GM21576 (cell line): ENCODE measurements at regions not wholly inside any gene's neighbourhood (a gene's known extent, or its start where the extent isn't known, plus 50 kb on each side); places are given as distances from the start of the nearest gene placed in this dataset.

Experiments
- ATAC-seq: cut with Tn5 transposase; IDR thresholded peaks from one replicate; pipeline ENCODE4 v1.9.1; 2021; ENCODE audit warnings: mild to moderate bottlenecking, moderate library complexity; ENCODE audit not compliant: unreplicated experiment

DNA sequence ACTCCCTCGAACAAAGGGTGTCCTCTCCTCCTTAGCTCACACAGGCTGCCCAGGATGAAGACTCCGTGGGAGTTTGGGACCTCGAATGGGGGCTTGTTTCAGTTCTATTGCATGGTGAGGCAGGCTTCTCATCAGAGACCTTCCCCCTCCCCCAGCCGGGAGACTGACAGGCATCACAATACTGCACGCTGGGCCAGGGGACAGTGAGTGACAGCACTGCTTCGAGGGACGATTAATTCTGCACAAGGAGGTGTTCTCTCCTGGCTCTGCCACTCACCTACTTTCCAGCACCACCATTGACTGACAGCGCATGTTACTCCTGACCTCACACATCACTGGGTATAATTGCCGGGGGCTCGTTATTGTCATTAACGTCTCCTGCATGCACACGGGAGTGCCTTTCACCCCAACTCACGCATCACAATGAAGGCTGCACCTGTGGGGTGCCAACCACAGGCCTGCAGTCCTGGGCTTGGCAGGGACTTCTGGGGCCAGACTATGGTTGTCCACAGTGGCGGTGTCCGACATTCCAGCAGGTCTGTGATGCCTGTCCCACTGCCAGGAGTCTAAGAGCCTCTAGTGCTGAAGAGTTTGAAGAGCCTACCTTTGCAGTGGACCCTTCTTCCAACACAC is 412.2 kb upstream of the TSHZ3 start:
- no peak for ATAC-seq

DNA sequence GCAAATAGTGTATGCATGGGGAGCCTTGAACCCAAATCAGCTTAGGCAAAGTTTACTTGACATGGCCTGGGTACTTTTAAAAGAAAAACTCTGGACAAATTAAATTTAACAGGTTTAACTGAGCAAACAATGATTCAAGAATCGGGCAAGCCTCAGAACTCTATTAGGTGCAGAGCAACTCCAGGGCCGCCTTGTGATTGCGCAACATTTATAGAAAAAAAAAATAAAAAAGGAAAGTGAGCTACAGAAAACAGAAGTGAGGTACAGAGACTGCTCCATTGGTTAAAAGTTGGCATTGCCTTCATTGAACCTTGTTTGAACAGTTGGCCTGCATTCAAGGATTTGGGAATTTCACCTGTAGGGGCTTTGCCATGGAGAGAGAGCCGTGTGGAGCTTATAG is 421.0 kb upstream of the TSHZ3 start:
- no peak for ATAC-seq

DNA sequence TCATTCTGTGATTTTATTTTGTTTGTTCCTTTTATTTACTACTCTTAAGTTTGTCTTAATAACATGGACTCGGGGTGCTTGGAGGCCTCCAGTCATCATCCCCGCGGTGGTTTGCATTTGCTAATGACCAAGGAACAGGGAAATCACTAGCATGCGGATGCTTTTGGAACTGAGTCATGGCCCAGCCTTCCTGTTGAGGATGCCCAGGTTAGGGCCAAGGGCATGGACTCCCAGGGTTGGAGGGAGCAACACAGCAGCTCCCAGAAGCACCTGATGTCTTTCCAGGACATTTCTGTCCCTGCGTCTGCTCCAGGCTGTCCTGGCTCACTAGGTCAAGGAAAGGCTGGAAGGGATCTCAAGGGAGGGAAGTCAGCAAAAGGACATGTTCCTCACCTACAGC is 423.7 kb upstream of the TSHZ3 start:
- ATAC-seq, result no peak

DNA sequence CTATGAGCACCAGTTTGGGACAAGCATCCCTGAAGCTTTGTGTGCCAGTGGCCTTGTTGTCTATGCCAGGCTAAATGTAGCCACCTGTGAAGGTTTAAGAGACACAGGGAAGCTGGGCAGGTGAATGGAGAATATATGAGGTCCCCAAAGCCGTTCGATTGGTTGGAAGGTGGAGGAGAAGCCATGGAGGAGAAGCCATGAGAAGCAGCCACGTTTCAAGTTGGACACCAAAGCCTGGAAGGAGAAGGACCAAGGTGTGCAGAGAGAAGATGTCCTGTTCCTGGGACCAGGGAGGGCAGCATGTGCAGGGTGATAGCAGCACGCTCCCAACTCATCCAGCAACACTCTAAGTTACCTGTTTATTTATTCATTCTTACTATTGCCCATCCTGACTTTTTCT is 432.3 kb upstream of the TSHZ3 start:
- no peak for ATAC-seq

DNA sequence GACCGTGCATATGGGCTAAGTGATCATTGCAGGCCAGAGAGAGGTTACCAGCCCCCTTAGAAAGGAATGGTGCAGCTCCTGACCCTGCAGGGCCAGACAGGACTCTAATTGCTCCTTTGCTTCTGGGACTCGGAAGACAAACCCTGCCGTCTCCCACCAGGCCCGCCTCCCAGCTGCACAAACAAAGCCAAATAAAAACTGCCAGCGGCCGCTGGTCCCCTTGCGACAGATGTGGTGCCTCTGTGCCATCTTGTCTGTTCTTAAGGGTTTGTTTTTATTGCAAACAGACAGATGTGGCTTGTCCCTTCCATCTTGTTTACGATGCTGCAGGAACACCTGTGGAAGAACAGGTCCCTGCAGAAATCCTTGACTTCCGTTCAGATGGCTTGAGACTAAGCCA is 434.4 kb upstream of the TSHZ3 start:
- no peak for ATAC-seq

DNA sequence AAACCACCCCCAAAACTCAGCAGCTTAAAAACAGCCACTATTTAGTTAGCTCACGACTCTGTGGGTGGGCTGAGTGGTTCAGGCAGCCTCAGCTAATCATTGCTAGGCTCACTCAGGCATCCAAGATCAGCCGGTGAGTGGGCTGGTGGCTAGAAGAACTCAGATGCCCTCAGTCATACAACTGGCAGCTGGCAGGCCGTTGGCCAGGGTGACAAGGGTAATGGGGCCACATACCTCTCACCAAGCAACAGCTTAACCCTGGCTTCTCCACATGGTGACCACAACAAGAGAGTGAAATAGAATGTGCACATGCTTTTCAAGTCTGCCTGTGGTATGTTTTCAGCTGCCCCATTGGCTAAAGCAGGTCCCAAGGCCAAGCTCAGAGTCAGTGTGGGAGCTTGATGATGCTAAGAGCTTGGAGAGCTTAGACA is 435.4 kb upstream of the TSHZ3 start:
- no peak for ATAC-seq

DNA sequence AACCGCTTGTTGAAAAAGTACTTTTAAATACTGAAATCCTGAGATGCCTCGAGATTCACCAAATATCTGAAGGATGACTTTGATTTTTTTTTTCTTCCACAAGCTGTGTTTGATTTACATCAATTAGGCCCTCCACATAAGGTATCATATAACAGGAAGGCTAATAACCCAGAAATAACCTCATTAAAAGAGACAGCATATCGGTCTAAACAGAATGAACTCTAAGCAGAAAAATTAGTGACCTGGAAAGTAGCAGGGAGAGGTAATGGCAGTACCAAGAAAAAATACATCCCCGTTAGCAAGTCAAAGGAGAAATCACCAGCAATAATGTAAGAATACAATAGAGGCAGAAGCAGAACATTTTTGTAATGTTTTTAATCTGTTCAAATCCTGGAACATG is 452.4 kb upstream of the TSHZ3 start:
- ATAC-seq, result no peak

DNA sequence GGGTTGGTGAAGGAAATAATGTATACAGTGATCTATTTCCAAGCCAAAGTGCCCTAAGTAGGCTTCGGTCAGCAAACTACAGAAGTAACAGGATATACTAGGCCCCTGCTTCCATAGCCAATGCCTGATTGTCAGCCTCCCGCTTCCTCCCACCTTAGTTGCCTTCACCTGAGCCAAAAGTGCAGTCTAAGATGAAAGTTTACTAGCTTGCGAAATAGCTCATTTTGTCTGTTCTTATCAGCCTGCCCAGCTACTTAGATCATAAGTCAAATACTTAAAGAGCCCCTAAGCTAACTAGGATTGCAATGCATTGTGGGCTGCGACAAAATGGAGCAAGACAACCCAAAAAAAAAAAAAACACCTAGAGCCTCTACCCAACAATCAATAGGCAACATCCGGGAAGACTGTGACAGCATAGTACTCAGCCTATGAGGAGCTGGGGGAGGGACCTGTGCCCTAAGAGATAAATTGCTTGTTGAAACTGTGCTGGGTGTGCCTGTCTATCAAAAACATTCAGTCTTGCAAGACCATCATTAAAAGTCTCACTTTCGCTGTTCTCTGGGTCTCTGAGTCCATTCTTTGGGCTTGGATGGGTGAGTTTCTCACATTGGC is 454.7 kb upstream of the TSHZ3 start:
- no peak for ATAC-seq

DNA sequence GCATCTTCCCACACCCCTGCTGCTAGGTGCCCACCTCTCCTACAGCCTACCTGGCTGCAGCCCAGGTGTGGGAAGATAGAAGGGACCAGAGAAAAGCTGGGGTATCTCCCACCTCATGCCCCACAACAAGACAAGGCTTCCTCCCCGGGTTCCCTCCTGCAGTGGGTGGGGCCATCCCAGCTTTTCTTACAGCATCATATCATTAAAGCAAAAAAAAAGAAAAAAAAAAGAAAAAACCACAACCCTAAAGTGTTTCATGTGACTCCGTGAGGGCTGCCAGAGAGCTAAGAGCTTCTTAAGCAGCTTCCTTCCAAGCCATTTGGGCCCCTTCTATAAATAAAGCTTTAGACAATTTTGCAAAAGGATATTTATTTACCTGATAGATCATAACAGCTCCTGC is 455.4 kb upstream of the TSHZ3 start:
- no peak for ATAC-seq

DNA sequence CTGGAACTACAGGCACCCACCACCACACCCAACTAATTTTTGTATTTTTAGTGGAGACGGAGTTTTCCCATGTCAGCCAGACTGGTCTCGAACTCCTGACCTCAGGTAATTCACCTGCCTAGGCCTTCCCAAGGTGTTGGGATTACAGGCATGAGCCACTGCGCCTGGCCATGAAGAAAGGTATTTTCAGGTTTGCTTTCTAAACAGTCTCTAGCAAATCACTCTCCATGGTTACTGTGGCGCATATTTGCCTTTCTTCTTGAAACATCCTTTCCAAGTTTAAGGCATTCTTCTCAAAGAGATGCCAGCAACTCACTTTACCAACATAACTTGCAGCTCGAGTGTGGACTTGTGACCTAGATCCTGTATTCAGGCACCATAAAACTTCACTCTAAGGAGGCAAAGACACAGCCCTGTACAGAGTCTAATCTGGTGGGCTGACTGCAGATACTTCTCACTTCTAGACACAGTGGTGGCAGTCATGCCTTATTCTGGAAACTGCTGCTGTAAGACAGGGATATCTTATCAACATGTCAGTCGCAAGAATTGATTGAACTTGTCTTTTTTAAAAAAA is 461.4 kb upstream of the TSHZ3 start:
- ATAC-seq, result no peak

DNA sequence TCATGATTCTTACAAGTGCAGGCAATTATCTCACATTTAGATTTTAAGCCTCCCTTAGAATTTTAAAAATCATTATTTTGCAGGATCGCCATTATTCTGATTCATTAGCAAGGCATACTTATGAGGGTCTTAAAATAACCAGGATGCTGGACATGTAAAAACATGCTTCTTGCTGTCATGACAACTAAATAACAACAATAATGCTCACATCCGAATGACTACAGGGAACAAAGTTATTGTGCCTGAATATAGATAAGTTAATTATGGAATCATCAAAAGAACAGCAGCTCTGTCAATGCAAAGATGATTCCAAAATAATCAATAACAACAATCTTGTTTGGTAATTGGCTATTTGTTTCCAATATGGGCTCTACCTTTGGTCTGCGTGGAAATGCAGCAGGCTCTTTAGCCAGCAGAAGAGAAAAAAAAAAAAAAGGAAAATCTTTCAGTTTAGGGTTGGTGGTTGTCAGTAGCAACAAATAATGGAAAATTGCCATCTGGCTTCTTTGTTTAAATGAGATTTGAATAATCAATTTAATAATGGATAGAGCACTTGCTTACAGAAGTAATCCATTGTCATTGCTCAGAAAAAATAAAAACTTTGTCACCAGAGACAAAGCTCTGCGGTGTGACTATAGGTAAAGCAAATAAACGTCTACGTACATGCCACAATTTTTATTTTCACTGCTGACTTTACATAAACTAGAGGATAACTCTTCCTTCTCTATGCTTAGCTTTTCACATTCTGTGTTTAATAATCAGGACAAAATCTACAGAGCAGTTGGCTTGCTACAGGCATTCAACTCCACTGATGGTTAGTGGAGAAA is 468.9 kb upstream of the TSHZ3 start:
- no peak for ATAC-seq

DNA sequence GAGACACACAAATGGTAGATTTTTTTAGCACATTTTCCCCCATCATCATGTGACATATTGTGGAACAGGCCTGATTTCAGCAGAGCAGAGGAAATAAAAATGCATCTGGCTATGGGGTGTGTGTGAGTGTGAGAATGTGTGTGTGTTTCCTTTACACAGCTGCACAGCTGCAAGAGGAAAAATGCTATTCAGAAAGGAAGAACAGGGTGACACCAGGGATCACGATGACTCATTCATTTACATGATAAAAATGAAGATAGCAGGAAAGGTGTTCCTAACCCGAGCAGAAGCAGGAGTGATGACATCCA is 469.5 kb upstream of the TSHZ3 start:
- no peak for ATAC-seq

DNA sequence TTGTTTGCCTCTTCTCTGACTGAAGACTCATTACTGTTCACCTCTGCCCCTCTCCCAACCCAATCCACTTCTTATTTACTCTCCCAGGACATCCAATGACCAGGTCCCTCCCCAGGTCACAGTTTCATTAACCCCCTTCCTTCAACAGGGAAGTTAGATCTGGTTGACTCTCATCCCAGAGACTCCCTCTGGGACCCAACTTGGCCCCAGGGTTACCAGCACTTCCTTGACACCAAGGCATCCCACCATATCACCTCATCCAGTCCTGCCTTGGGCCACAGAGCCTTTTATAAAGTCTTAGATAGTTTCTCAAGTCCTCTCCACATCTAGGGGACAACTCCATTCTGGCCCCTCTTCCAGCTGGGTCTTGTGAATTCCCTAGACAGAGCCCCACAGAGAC is 470.6 kb upstream of the TSHZ3 start:
- ATAC-seq, result no peak

DNA sequence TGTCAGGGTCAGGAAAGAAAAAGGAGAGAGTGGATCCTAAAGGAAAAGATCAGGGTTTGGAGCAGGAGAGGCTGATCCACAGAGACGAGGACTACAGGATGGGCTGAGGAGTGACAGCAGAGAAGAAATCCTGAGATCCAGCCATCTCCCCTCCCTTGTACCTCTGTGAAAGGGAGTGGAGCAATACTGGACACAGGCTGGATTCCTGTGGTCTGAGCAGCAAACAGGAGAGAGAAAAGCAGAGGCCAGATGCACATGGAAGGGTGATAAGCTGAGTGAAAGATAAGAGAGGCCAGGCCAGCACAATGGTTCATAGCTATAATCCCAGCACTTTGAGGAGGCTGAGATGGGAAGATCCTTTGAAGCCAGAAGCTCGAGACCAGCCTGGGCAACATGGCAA is 472.1 kb upstream of the TSHZ3 start:
- no peak for ATAC-seq

DNA sequence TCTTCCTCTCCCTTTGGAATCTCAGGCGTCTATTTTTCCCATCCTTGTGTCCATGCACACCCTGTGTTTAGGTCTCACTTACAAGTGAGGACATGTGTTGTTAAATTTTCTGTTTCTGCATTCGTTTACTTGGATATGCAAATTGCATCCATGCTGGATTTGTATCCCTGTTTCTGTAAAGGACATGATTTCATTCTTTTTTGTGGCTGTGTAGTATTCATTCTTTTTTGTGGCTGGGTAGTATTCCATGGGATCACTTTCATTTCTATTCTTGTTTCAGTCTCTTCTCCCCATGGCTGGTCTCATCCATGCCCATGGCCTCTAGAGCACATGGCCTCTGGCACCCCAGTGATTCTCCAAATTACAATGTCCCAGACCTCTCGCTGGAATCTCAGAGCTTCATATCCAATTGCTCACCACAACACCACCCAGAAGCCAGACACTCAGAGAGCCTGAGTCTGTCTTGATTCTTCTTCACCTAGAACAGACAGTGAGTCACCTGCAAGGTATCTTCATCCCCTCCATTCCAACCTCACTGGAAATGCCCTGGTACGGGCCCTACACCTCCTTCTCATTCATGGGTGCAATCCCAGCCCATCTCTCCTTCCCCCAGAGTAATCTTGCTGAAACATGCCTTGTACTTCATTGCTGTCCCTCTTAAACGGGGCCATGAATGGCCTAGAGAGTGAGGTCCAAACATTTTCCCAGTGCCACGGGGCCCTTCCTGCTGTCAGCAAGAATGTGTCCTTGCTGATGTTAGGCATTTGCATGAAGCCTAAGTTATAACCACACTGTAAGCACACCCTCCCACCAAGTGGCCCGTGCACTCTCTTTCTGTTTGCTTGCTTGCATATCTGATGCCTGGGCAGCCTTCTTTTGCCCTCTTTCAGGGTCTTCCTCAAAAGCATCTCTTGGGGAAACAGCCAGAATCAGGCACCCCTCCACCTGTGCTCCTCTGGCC is 476.2 kb upstream of the TSHZ3 start:
- ATAC-seq, result no peak

DNA sequence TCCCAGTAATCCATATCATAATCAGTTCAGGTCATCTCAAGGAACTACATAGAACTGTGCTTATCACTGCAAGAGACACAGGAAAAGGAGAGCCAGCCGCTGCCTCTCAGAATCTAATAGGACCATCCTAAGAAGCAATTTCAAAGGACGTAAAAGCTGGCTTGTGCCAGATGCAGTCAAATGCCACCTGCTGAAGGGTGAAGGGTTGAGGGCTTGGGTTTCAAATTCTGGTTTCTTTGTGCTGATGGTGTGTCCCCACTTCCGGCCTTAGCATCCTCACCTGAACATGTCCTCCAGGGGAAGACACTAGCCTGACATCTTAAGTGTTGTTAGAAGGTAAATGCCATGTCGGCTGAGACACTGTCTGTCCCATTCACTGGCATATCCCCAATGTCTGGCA is 477.1 kb upstream of the TSHZ3 start:
- no peak for ATAC-seq

DNA sequence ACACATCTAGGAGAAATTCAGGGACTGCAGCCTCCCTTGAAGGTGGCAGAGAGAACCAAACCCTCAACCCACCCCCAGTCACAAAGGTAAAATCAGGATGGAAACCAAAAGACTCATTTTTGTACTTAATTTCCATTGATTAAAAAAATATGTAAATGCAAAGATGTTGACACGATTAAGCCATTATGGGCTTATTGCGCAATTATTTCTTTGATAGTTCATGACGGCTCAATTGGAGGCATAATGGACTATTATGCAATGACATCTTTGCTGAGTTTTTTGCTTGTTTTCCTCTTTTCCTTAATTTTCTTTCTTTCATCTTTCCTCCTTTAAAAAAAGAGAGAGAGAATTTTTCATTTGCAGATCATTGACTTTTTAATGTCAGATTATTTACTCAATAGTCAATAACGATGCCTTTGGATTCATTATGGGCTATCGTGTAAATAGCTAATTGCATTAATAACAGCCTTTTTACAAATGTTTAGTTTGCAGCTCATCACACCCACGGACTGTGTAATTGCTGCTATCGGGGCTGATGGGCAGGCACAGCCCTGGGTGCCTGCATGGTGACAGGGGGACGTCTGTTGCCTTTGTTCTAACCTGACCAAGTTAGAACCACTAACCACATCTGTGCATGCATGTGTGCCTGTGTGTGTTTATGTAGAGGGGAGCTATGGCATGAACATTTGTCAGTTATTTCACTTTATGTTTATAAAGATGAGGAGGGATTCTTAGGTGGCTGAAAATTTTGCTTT is 482.4 kb upstream of the TSHZ3 start:
- no peak for ATAC-seq

DNA sequence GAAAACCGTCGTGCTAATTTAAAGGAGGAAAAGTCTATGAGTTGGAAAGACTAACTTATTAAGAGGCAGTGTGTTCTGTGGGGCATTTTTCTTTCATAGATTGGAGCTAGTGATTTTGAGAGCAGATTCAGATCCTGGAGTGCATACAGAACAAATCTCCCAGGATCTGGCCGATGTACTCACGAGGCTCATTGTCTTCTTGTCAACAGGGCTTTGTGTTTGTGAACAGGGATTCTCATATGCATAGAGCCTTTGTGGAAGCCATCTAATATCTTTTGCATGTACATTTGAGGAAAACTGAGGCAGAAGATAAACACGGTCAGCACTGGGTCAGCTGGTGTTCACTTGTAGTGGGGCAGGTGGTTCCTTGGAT is 482.9 kb upstream of the TSHZ3 start:
- no peak for ATAC-seq

DNA sequence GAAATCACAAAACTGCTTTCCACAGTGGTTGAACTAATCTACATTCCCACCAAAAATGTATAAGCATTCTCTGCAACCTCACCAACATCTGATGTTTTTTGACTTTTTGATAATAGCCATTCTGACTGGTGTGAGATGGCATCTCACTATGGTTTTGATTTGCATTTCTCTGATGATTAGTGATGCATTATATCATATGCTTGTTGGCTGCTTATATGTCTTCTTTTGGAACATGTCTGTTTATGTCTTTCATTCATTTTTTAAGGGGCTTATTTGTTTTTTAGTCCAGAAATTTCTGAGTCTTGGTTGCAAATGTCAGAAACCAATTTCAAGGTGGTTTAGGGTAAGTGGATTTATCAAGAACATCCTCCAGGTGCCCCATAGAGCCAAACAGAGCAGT is 484.8 kb upstream of the TSHZ3 start:
- ATAC-seq, result no peak

DNA sequence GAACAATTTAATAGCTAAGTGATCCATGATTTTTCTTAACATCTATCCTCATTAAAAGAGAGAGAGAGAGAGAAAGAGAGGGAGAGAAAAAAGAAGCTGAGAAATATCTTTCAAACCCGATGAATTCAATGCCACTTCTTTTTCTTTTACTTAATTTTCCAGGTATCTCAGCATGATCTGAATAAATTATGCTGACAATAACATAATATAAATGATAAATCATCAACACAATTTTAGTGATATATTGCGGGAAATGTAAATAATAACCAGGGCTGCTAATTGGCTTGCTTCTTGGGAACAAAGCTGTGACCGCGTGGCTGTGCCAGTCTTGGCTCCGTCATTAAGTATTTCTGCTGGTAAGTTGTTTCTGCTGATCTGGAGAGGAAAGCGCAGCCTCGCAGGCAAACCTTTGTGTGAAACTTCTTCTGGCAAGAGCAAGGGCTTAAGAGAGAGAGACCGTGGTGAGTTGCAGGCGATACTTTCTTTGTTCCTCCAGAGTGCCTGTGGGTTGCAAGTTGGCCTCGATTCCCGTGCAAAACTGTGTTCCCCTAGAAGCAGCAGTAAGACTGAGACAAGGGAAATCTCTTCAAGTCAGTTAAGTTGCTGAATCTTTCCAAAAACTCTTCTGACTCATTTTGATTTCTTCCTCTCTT is 489.1 kb upstream of the TSHZ3 start:
- ATAC-seq, result no peak
